Posterior vena cava (tissue), 2 donors: ENCODE measurements at regions not wholly inside any gene's neighbourhood (a gene's known extent, or its start where the extent isn't known, plus 50 kb on each side); places are given as distances from the start of the nearest gene placed in this dataset.

Experiments
- DNase-seq: peaks from one replicate; pipeline ENCODE4 v3.0.0-alpha.2; 2020; ENCODE audit warnings: low spot score
- intact Hi-C, 2 donors: fragments of 100-400 bp; cut with DNase I; formaldehyde crosslinking; loops; one replicate each; pipeline versions ENCODE4 v1.14.1 to v1.14.2; 2022 to 2023
- donor health status: DM: yes; HTN: yes; CAD: no.
- donor health status: DM: yes; HTN: yes; CAD: no.

- intact Hi-C loops: no loop called here
- no peak for DNase-seq
These were observed 246.9 kb upstream of the LRRC7 start for GRCh38 chr1:69320757-69321211.

GRCh38 chr1:69321311-69321710, 246.4 kb upstream of the LRRC7 start:
- intact Hi-C loops: no loop called here
- no peak for DNase-seq

- intact Hi-C loops: no loop called here
- no peak for DNase-seq
These were observed 239.5 kb upstream of the LRRC7 start for GRCh38 chr1:69328186-69328585.

GRCh38 chr1:69363236-69363635, 204.5 kb upstream of the LRRC7 start:
- intact Hi-C loops: no loop called here

GRCh38 chr1:69373520-69373919, 194.2 kb upstream of the LRRC7 start:
- no peak for DNase-seq
- intact Hi-C loops: no loop called here

More at GRCh38 chr1:69363236-69363635, 204.5 kb upstream of the LRRC7 start:
- no peak for DNase-seq

- intact Hi-C loops: no loop called here
- DNase-seq: no peak
These were observed 191.3 kb upstream of the LRRC7 start for GRCh38 chr1:69376408-69376807.

- intact Hi-C loops: no loop called here
- DNase-seq: no peak
These were observed 190.2 kb upstream of the LRRC7 start for GRCh38 chr1:69377507-69377906.

- no peak for DNase-seq
- intact Hi-C loops: no loop called here
These were observed 179.7 kb upstream of the LRRC7 start for GRCh38 chr1:69388044-69388443.

GRCh38 chr1:69400128-69400527, 167.6 kb upstream of the LRRC7 start:
- intact Hi-C loops: no loop called here
- DNase-seq: no peak

GRCh38 chr1:69401879-69402278, 165.8 kb upstream of the LRRC7 start:
- intact Hi-C loops: no loop called here
- DNase-seq: no peak

- DNase-seq: no peak
- intact Hi-C loops: no loop called here
These were observed 163.9 kb upstream of the LRRC7 start for GRCh38 chr1:69403756-69404320.

- intact Hi-C loops: no loop called here
- no peak for DNase-seq
These were observed 163.2 kb upstream of the LRRC7 start for GRCh38 chr1:69404486-69404885.

- intact Hi-C loops: no loop called here
- no peak for DNase-seq
These were observed 161.5 kb upstream of the LRRC7 start for GRCh38 chr1:69406244-69406643.

- DNase-seq: no peak
- intact Hi-C loops: no loop called here
These were observed 157.8 kb upstream of the LRRC7 start for GRCh38 chr1:69409731-69410456.

GRCh38 chr1:69410457-69410850, 157.3 kb upstream of the LRRC7 start:
- intact Hi-C loops: no loop called here
- DNase-seq: no peak

- no peak for DNase-seq
- intact Hi-C loops: no loop called here
These were observed 156.8 kb upstream of the LRRC7 start for GRCh38 chr1:69410893-69411292.

- intact Hi-C loops: no loop called here
- DNase-seq: no peak
These were observed 156.1 kb upstream of the LRRC7 start for GRCh38 chr1:69411617-69412016.

- intact Hi-C loops: no loop called here
- DNase-seq: no peak
These were observed 154.6 kb upstream of the LRRC7 start for GRCh38 chr1:69413129-69413528.

- DNase-seq: no peak
- intact Hi-C loops: no loop called here
These were observed 153.1 kb upstream of the LRRC7 start for GRCh38 chr1:69414574-69414973.

GRCh38 chr1:69421286-69421685, 146.4 kb upstream of the LRRC7 start:
- no peak for DNase-seq
- intact Hi-C loops: no loop called here

GRCh38 chr1:69425871-69426270, 141.9 kb upstream of the LRRC7 start:
- no peak for DNase-seq
- intact Hi-C loops: no loop called here
